Aorta (tissue), 5 donors: ENCODE measurements at regions not wholly inside any gene's neighbourhood (a gene's known extent, or its start where the extent isn't known, plus 50 kb on each side); places are given as distances from the start of the nearest gene placed in this dataset.

ENCODE experiments used
- ATAC-seq: fragments of 200-7000 bp; cut with Tn5 transposase; one replicate; pipeline ENCODE4 v1.9.1; 2022; ENCODE audit warnings: moderate library complexity; ENCODE audit not compliant: low FRiP score
- DNase-seq, 2 donors: peaks; one replicate each; pipeline ENCODE4 v3.0.0-alpha.2; 2020
- H3K27ac ChIP-seq, 2 donors: one replicate each; pipeline ENCODE4 v1.5.1; 2013; ENCODE audit warnings: low read length in 2 of 2, mild to moderate bottlenecking in 2 of 2, moderate library complexity in 2 of 2, control low read depth in 1 of 2, inconsistent platforms in 1 of 2, low read depth in 1 of 2
- H3K27me3 ChIP-seq, 2 donors: one replicate each; pipeline ENCODE4 v1.6.1; 2013; ENCODE audit warnings: control low read depth in 1 of 2, low read length in 1 of 2, mild to moderate bottlenecking in 1 of 2, moderate library complexity in 1 of 2; ENCODE audit not compliant: insufficient read depth in 2 of 2, control insufficient read depth in 1 of 2
- H3K36me3 ChIP-seq, 2 donors: one replicate each; pipeline ENCODE4 v1.6.1; 2013; ENCODE audit warnings: control low read depth in 1 of 2, low read length in 1 of 2, mild to moderate bottlenecking in 1 of 2; ENCODE audit not compliant: insufficient read depth in 2 of 2, control insufficient read depth in 1 of 2
- H3K4me1 ChIP-seq, 2 donors: one replicate each; pipeline ENCODE4 v1.6.1; 2013; ENCODE audit warnings: low read length in 2 of 2, control low read depth in 1 of 2, mild to moderate bottlenecking in 1 of 2, moderate library complexity in 1 of 2; ENCODE audit not compliant: insufficient read depth in 2 of 2, control insufficient read depth in 1 of 2
- H3K4me3 ChIP-seq, 2 donors: one replicate each; pipeline ENCODE4 v1.5.1; 2013; ENCODE audit warnings: low read length in 2 of 2, control low read depth in 1 of 2, mild to moderate bottlenecking in 1 of 2
- H3K9me3 ChIP-seq: one replicate; pipeline ENCODE4 v1.6.1; 2013; ENCODE audit warnings: mild to moderate bottlenecking, low read length; ENCODE audit not compliant: control insufficient read depth
- WGBS, 2 donors: extraction: QIAGEN DNeasy Blood & Tissue Kit; methylation state at CpG; one replicate each; pipeline ENCODE4 v1.1.7; 2013; 5-methylcytosine and 5-hydroxymethylcytosine counted together
- intact Hi-C, 2 donors: fragments of 100-400 bp; cut with DNase I; formaldehyde crosslinking; loops; one replicate each; pipeline versions ENCODE4 v1.14.2 to v1.15.0; 2022
- donor health status: healthy with polysubstance abuse.
- donor health status: Bipolar disorder and iron deficiency.
- donor health status: DM: no; HTN: no; CAD: no.
- donor health status: DM: no; HTN: no; CAD: no.
- donor health status: DM: yes; HTN: yes; CAD: no.

DNA sequence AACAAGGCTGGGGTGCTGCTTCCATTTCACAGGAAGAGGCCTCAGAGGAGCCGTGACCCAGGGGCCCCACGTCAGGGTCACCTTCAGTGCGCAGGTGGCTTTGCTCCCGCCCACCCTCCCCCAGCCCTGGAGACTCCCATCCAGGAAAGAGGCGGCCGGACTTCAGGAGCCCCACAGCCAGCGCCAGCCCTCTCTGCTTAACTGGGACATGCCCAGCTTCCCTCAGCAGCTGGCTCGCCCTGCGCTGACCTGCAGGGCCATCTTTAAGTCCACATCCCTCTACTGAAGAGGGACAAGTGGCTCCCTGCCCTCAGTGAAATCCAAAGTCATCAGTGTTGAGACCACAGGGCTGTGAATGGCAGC is 141.9 kb upstream of the PPP2R2D start:
- Histone ChIP-seq H3K9me3 (peaks cover 2% of the 10 kb centered on the region), H3K27ac (no peak overlapping the region), H3K4me1 (no peaks in the 10 kb centered on the region), H3K36me3 (no peaks in the 10 kb centered on the region), H3K27me3 (no peaks in the 10 kb centered on the region), H3K4me3 (no peak overlapping the region)
- no peak for DNase-seq
- 76 to 81% methylated on average over 9 of the region's 9 CpGs for WGBS, 2 donors
- ATAC-seq = no peak
- intact Hi-C loops = no loop called here

DNA sequence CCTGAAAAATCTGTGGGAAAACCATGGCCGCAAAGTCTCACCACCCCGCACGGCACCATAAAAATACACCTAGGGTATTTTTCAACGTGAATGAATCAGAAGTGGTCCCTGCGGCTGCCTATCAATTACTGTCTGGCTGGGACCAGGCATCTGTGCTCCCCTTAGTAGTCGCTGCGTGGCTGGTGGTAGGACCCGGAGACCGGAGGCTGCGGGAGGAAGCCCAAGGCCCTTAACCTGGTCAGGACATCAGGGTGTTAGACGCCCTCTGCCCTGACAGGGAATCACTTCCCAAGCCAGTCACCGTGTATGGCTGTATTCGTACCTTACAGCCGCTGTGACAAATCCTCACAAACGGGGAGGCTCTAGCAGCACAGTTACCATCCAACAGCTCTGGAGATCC is 141.5 kb upstream of the PPP2R2D start:
- H3K27me3 ChIP-seq = no peaks in the 10 kb centered on the region
- intact Hi-C loops = no loop called here
- H3K9me3 ChIP-seq = peaks cover 2% of the 10 kb centered on the region
- no peak for DNase-seq
- H3K4me1 ChIP-seq = no peaks in the 10 kb centered on the region
- H3K27ac ChIP-seq = no peak overlapping the region
- H3K4me3 ChIP-seq = no peak overlapping the region
- ATAC-seq = no peak
- 91 to 93% methylated on average over 15 of the region's 15 CpGs for WGBS, 2 donors
- no peaks in the 10 kb centered on the region for H3K36me3 ChIP-seq

DNA sequence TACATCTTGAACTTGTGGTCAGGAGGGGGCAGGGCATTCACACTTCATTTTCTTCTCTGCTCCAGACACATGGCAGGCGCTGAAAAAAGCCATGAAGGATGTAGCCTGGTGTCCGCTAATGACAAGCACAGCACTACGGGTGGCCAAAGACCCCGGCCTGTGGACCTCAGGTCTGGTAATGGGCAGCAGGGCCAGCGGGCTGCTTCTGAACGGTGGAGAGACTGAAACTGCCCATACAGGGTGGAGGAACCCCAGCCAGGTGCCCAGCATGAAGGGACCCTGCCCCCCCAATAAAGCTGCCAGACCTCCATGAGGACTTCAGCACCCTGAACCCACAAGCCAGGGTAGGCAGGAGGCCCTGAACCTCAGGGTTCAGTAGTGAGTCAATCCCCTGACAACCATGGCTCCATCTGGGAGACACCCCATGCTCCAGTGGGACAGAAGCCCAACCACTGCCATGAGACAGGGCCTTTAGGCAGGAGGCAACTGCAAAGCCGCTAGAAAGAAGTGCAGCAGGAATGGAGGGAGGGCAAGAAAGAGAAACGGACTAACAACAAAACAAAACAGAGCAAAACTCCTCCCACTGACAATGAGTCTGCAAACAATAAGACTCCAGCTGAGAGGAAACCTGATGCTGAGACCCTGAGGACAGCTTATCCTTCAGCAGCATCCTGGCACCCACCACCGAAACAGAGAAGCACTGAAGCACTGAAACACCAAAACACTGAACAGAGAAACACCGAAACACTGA is 140.2 kb upstream of the PPP2R2D start:
- Histone ChIP-seq H3K36me3 (no peaks in the 10 kb centered on the region), H3K4me1 (no peaks in the 10 kb centered on the region), H3K9me3 (peaks cover 2% of the 10 kb centered on the region), H3K4me3 (no peak overlapping the region), H3K27me3 (no peaks in the 10 kb centered on the region), H3K27ac (no peak overlapping the region)
- intact Hi-C loops = no loop called here
- DNase-seq = no peak
- ATAC-seq = no peak
- WGBS, 2 donors = 75 to 77% methylated on average over 10 of the region's 10 CpGs

DNA sequence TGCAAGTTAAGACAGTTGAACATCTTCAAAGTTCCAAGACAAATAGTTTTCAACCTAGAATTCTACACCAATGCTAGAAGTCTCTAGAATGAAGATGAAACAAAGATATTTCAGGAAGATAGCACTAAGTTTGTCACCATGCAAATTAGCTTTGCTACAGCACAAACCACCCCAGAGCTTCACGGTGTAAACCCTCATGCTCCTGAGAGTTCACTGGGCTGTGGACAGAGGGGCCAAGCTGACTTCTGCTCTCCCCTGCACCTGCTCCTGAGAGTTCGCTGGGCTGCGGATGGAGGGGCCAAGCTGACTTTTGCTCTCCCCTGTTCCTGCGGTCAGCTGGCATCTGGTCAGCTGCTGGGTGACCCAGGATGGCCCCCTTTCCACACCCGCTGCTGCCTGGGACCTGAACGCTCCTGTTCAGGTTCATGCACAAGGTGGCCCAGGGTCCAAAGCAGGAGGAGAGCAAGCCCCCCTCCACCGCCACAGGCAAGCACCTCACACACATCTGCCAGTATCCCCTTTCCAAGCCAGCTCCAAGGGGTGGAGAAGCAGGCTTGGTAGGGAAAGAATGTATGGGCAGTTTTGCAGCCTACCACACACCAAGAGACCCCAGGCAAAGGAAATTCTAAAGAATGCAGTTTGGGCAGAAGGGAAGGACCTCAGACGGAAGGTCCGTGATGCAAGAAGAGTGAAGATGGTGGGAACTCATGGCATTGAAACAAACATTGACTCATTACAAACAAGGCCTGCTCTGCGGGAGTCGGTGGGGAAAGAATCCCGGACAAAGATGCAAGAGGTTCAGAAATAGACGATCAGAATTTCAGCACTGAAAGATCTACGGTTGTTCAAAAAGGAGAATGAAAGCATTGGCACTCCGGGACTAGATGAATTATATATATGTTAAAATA is 137.8 kb upstream of the PPP2R2D start:
- DNase-seq = no peak
- Histone ChIP-seq H3K4me3 (no peak overlapping the region), H3K9me3 (peaks cover 5% of the 10 kb centered on the region), H3K27ac (no peak overlapping the region), H3K27me3 (no peaks in the 10 kb centered on the region), H3K4me1 (no peaks in the 10 kb centered on the region), H3K36me3 (no peaks in the 10 kb centered on the region)
- 60 to 67% methylated on average over 15 of the region's 15 CpGs for WGBS, 2 donors
- no peak for ATAC-seq
- intact Hi-C loops = no loop called here

DNA sequence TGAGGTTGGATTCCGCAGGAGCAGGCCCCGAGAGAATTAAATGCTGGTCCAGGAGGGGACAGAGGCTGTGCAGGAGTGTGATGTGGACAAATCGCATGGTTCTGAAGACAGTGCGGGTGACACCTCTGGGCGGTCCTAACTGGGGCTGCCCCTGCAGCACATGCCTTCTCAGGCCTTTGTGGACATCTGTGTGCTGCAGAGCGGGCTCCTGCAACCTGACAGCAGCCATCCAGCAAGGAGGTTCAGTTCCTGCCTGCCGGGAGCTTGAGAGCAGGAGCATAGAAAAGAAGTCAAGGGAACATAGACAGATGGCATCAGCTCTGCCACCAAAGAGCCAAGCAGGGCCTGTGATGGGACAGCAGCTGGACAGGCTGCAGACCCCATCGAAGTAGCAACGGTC is 135.9 kb upstream of the PPP2R2D start:
- DNase-seq = no peak
- H3K27me3 ChIP-seq = no peaks in the 10 kb centered on the region
- H3K36me3 ChIP-seq = no peaks in the 10 kb centered on the region
- H3K4me3 ChIP-seq = no peak overlapping the region
- 70 to 80% methylated on average over 9 of the region's 9 CpGs for WGBS, 2 donors
- H3K4me1 ChIP-seq = no peaks in the 10 kb centered on the region
- ATAC-seq = no peak
- no peak overlapping the region for H3K27ac ChIP-seq
- intact Hi-C loops = no loop called here
- H3K9me3 ChIP-seq = peaks cover 5% of the 10 kb centered on the region

DNA sequence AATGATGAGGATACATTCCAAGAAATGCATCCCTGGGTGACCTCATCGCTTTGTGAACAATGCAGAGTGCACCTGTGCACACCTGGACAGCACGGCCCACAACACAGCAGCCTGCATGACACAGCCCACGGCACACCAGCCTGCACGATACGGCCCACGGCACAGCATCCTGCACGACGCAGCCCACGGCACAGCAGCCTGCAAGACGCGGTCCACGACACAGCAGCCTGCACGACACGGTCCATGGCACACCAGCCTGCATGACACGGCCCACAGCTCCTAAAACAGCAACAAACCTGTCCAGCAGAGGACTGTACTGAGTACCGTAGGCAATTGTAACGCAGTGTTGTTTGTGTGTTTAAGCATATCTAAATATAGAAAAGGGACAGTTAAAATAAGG is 134.7 kb upstream of the PPP2R2D start:
- Histone ChIP-seq H3K27me3 (no peaks in the 10 kb centered on the region), H3K4me1 (no peaks in the 10 kb centered on the region), H3K9me3 (peaks cover 3% of the 10 kb centered on the region), H3K4me3 (no peak overlapping the region), H3K36me3 (no peaks in the 10 kb centered on the region), H3K27ac (no peak overlapping the region)
- 84 to 90% methylated on average over 17 of the region's 17 CpGs for WGBS, 2 donors
- DNase-seq (no peak), ATAC-seq (no peak)
- intact Hi-C loops = no loop called here

DNA sequence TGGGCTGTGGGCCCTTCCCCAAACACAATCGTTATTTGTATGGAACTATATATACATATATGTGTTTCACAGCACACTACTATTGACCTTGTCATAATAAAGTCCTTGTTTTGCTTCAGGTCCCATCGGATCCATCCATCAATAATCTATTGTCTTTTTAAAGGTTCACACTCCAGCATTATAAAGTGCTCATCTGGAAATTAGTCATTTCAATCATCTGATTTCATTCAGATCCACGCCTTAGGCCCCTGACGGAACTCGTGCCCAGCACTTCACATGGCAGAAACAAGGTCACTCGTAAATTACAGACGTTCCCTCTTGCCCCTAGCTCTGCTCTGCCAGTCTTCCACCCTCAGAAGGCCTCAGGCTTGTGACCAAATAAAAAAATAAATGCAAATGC is 133.1 kb upstream of the PPP2R2D start:
- Histone ChIP-seq H3K4me1 (no peaks in the 10 kb centered on the region), H3K9me3 (peaks cover 3% of the 10 kb centered on the region), H3K27me3 (no peaks in the 10 kb centered on the region), H3K4me3 (no peak overlapping the region), H3K27ac (no peak overlapping the region), H3K36me3 (no peaks in the 10 kb centered on the region)
- ATAC-seq = no peak
- intact Hi-C loops = no loop called here
- 82 to 84% methylated on average over 7 of the region's 7 CpGs for WGBS, 2 donors
- no peak for DNase-seq

DNA sequence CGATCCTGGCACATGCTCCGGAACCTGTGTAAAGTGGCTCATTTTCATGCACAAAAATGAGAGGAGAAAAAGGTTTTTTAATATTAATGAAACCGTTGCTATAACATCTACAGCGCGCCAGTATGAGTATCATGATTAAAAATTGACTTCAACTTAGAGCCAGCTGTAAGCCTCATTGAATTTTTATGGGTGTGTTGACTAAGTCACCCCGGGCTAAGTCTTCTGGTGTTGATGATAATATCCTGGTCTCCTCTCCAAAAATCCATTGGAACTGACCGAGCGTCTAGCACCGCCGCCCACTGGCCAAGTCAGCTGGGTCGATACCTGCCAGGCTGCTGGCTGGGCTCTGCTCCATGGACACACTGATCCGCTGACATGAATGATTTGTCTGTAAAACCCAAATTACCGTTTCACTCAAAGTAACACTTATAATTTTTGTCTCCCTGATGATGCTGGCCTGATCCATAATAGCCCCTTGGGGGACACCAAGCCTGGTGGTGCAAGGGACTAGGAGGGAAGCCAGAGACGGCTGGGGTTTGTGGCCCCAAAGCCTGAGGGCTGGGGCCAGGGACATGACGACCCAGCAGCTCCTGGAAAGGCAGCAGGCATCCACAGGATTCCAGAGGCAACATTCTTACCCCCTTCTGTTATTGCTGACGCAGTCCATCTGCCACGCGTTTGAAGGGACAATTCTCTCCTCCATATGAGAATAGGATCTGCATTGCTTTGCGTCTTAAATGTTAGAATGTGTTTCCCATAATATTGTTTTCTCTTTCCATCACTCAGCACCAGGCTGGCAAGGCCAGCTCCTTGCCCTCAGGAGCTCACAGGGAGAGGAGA is 131.0 kb upstream of the PPP2R2D start:
- Histone ChIP-seq H3K27ac (no peak overlapping the region), H3K36me3 (no peaks in the 10 kb centered on the region), H3K27me3 (no peaks in the 10 kb centered on the region), H3K4me3 (no peak overlapping the region), H3K4me1 (no peaks in the 10 kb centered on the region), H3K9me3 (peaks cover 3% of the 10 kb centered on the region)
- no peak for DNase-seq
- WGBS, 2 donors = 69 to 71% methylated on average over 19 of the region's 19 CpGs
- intact Hi-C loops = no loop called here
- ATAC-seq = no peak
